ENCODE measurements at regions not wholly inside any gene's neighbourhood (a gene's known extent, or its start where the extent isn't known, plus 50 kb on each side); places are given as distances from the start of the nearest gene placed in this dataset.
"Not testable (repeated sequence)": the region's sequence is repeated elsewhere in the genome, so short reads cannot be mapped to it uniquely, and the experiment has no call there.

GRCh38 chr13:18824678-18825077 is 356.9 kb downstream of the TUBA3C start:
- DNase-seq (ENCODE audit: extremely low spot score); POLR2A ChIA-PET; CTCF ChIA-PET: not testable (repeated sequence)

- CTCF ChIA-PET; DNase-seq (ENCODE audit: extremely low spot score); POLR2A ChIA-PET: not testable (repeated sequence)
These were observed 358.7 kb downstream of the TUBA3C start for GRCh38 chr13:18822655-18823639.

GRCh38 chr13:18773988-18774387 is 407.6 kb downstream of the TUBA3C start:
- DNase-seq (ENCODE audit: extremely low spot score); CTCF ChIA-PET; POLR2A ChIA-PET: not testable (repeated sequence)

- DNase-seq (ENCODE audit: extremely low spot score); POLR2A ChIA-PET; CTCF ChIA-PET: not testable (repeated sequence)
These were observed 439.9 kb downstream of the TUBA3C start for GRCh38 chr13:18741696-18742095.

GRCh38 chr13:18739310-18739709 is 442.3 kb downstream of the TUBA3C start:
- TF ChIP-seq BHLHE40 (IDR thresholded peaks at IDR 0.05; ENCODE audit: borderline replicate concordance), result no peak
- no peak for TF ChIP-seq FOXM1 (IDR thresholded peaks at IDR 0.05; ENCODE audit: borderline replicate concordance)
- TF ChIP-seq NFRKB (IDR thresholded peaks at IDR 0.05), result no peak
- TF ChIP-seq L3MBTL2 (conservative IDR thresholded peaks at IDR 0.05), result no peak
- TF ChIP-seq CTBP1 (IDR thresholded peaks at IDR 0.05; ENCODE audit: borderline replicate concordance), result no peak
- no peak for TF ChIP-seq ZNF384 (IDR thresholded peaks at IDR 0.05)
- no peak for TF ChIP-seq ELF4 (IDR thresholded peaks at IDR 0.05)
- no peak for TF ChIP-seq FOXK2 (IDR thresholded peaks at IDR 0.05)
- TF ChIP-seq FOXA1 (IDR thresholded peaks at IDR 0.05), result no peak
- TF ChIP-seq PKNOX1 (IDR thresholded peaks at IDR 0.05), result no peak
- no peak for TF ChIP-seq ARNT (IDR thresholded peaks at IDR 0.05)
- no peak for TF ChIP-seq LEF1 (IDR thresholded peaks at IDR 0.05; ENCODE audit: borderline replicate concordance)
- POLR2A ChIA-PET, result no interaction called here
- no peak for DNase-seq (ENCODE audit: extremely low spot score)
- CTCF ChIA-PET, result no interaction called here

GRCh38 chr13:18738086-18738485 is 443.5 kb downstream of the TUBA3C start:
- DNase-seq (ENCODE audit: extremely low spot score); POLR2A ChIA-PET; CTCF ChIA-PET: not testable (repeated sequence)

GRCh38 chr13:18727138-18727537 is 454.5 kb downstream of the TUBA3C start:
- CTCF ChIA-PET; DNase-seq (ENCODE audit: extremely low spot score); POLR2A ChIA-PET: not testable (repeated sequence)

GRCh38 chr13:18726524-18726923 is 455.1 kb downstream of the TUBA3C start:
- CTCF ChIA-PET; POLR2A ChIA-PET; DNase-seq (ENCODE audit: extremely low spot score): not testable (repeated sequence)

GRCh38 chr13:18725242-18725822 is 456.3 kb downstream of the TUBA3C start:
- CTCF ChIA-PET; DNase-seq (ENCODE audit: extremely low spot score); POLR2A ChIA-PET: not testable (repeated sequence)

- CTCF ChIA-PET, result no interaction called here
- no peak for DNase-seq (ENCODE audit: extremely low spot score)
- POLR2A ChIA-PET, result no interaction called here
- no peak for TF ChIP-seq HDGF (IDR thresholded peaks at IDR 0.05; ENCODE audit: borderline replicate concordance)
- TF ChIP-seq FOXM1 (IDR thresholded peaks at IDR 0.05; ENCODE audit: borderline replicate concordance), result no peak
- TF ChIP-seq SUZ12 (IDR thresholded peaks at IDR 0.05), result no peak
- TF ChIP-seq ARNT (IDR thresholded peaks at IDR 0.05), result no peak
- TF ChIP-seq SP1 (IDR thresholded peaks at IDR 0.05), result no peak
- TF ChIP-seq CTBP1 (IDR thresholded peaks at IDR 0.05; ENCODE audit: borderline replicate concordance), result no peak
- TF ChIP-seq TARDBP (IDR thresholded peaks at IDR 0.05), result no peak
- TF ChIP-seq NFRKB (IDR thresholded peaks at IDR 0.05), result no peak
- TF ChIP-seq ZNF384 (IDR thresholded peaks at IDR 0.05), result no peak
- no peak for TF ChIP-seq FOXA1 (IDR thresholded peaks at IDR 0.05)
- TF ChIP-seq PKNOX1 (IDR thresholded peaks at IDR 0.05), result no peak
- no peak for TF ChIP-seq FOXK2 (IDR thresholded peaks at IDR 0.05)
- no peak for TF ChIP-seq LEF1 (IDR thresholded peaks at IDR 0.05; ENCODE audit: borderline replicate concordance)
- TF ChIP-seq L3MBTL2 (conservative IDR thresholded peaks at IDR 0.05), result no peak
- no peak for TF ChIP-seq BHLHE40 (IDR thresholded peaks at IDR 0.05; ENCODE audit: borderline replicate concordance)
- no peak for TF ChIP-seq ELF4 (IDR thresholded peaks at IDR 0.05)
These were observed 466.7 kb downstream of the TUBA3C start for GRCh38 chr13:18714889-18715288.

GRCh38 chr13:18710673-18711072 is 471.0 kb downstream of the TUBA3C start:
- DNase-seq (ENCODE audit: extremely low spot score), result not testable (repeated sequence)

GRCh38 chr13:18706538-18706937 is 475.1 kb downstream of the TUBA3C start:
- peak; percentile 1 for DNase-seq (ENCODE audit: extremely low spot score)
- CTCF ChIA-PET, POLR2A ChIA-PET: not testable (repeated sequence)

More at GRCh38 chr13:18710673-18711072, 471.0 kb downstream of the TUBA3C start:
- CTCF ChIA-PET, POLR2A ChIA-PET: not testable (repeated sequence)

- DNase-seq (ENCODE audit: extremely low spot score); CTCF ChIA-PET; POLR2A ChIA-PET: not testable (repeated sequence)
These were observed 479.0 kb downstream of the TUBA3C start for GRCh38 chr13:18702464-18703247.

Measured in HEK293T (cell line).